HCT116 (cell line): ENCODE measurements at regions not wholly inside any gene's neighbourhood (a gene's known extent, or its start where the extent isn't known, plus 50 kb on each side); places are given as distances from the start of the nearest gene placed in this dataset.

Experiments used
- ATAC-seq: fragments of 200-7000 bp; cut with Tn5 transposase; 2 replicates; pipeline ENCODE4 v1.9.1; 2020; ENCODE audit warnings: mild to moderate bottlenecking, moderate library complexity
- BruUV-seq: library from RNA; stranded (reverse); fragments of 400-500 nt; replicated peaks from 2 replicates; lab custom pipeline; 2021; lab: Mats Ljungman, UMichigan
- CTCF ChIA-PET: fragments of 300-600 bp; sonication (Branson Sonifier 250); formaldehyde crosslinking; loops from one replicate; lab custom pipeline; 2021; ENCODE audit warnings: antibody characterized with exemption; lab: Charles Lee
- POLR2A ChIA-PET: fragments of 300-600, 350-600 bp; sonication (Branson Sonifier 250); formaldehyde crosslinking; loops from one replicate; lab custom pipeline; 2021; ENCODE audit warnings: antibody characterized with exemption; lab: Charles Lee
- RAD21 ChIA-PET, 2 experiments: fragments of 300-600 bp; sonication (Branson Sonifier 250); formaldehyde crosslinking; loops; one replicate each; lab custom pipeline; 2023; ENCODE audit warnings: low total read pairs in 2 of 2; ENCODE audit not compliant: uncharacterized antibody in 2 of 2, unreplicated experiment in 2 of 2, low non-redundant PET in 1 of 2; lab: Charles Lee
- DNase-seq: peaks from one replicate; pipeline ENCODE4 v3.0.0-alpha.2; 2010; ENCODE audit warnings: low read depth, low spot score
- H2AFZ ChIP-seq: fragments of 200-600 bp; shearing (Covaris generic), sonication (generic); 2 replicates; pipeline ENCODE4 v1.6.1; 2017; ENCODE audit warnings: low read depth, mixed run types, mixed read lengths, antibody characterized with exemption, low read length; ENCODE audit not compliant: poor library complexity, severe bottlenecking
- H3K27ac ChIP-seq: 2 replicates; pipeline ENCODE4 v1.5.1; 2012; ENCODE audit warnings: low read depth, low read length
- H3K27me3 ChIP-seq: fragments of 200-600 bp; sonication (generic); 2 replicates; pipeline ENCODE4 v1.6.1; 2016; ENCODE audit warnings: mixed run types, low read length, mixed read lengths; ENCODE audit not compliant: insufficient read depth
- H3K36me3 ChIP-seq, 2 experiments: fragments of 200-500 bp in 1 of 2; fragments of 200-600 bp in 1 of 2; sonication (Bioruptor generic) in 1 of 2; sonication (generic) in 1 of 2; 2 replicates each; pipeline versions ENCODE4 v1.5.1 to v1.6.1; 2014 to 2016; ENCODE audit warnings: low read length in 2 of 2, inconsistent platforms in 1 of 2, mixed read lengths in 1 of 2, mixed run types in 1 of 2; ENCODE audit not compliant: insufficient read depth in 2 of 2, control insufficient read depth in 1 of 2
- H3K4me1 ChIP-seq, 2 experiments: fragments of 200-600 bp in 1 of 2; sonication (generic) in 1 of 2; 2 replicates each; pipeline versions ENCODE4 v1.5.1 to v1.6.1; 2012 to 2017; ENCODE audit warnings: low read length in 2 of 2, inconsistent platforms in 1 of 2, mild to moderate bottlenecking in 1 of 2, mixed read lengths in 1 of 2, mixed run types in 1 of 2, moderate library complexity in 1 of 2; ENCODE audit not compliant: insufficient read depth in 2 of 2, control insufficient read depth in 1 of 2
- H3K4me2 ChIP-seq: fragments of 200-600 bp; sonication (generic); 2 replicates; pipeline ENCODE4 v1.6.1; 2017; ENCODE audit warnings: mixed run types, low read length, mixed read lengths
- H3K4me3 ChIP-seq, 2 experiments: fragments of 200-600 bp in 1 of 2; sonication (generic) in 1 of 2; replicated peaks in 1 of 2; 2 replicates each; pipeline ENCODE4 v1.5.1; 2011 to 2016; ENCODE audit warnings: low read length in 2 of 2, control low read depth in 1 of 2, low read depth in 1 of 2, mild to moderate bottlenecking in 1 of 2, mixed read lengths in 1 of 2, mixed run types in 1 of 2
- H3K79me2 ChIP-seq: fragments of 200-600 bp; sonication (generic); 2 replicates; pipeline ENCODE4 v1.6.1; 2017; ENCODE audit warnings: mild to moderate bottlenecking, mixed run types, low read length, moderate library complexity, mixed read lengths; ENCODE audit not compliant: insufficient read depth
- H3K9ac ChIP-seq: fragments of 200-600 bp; sonication (generic); 2 replicates; pipeline ENCODE4 v1.6.1; 2016; ENCODE audit warnings: low read length, mixed read lengths
- H3K9me2 ChIP-seq: fragments of 200-600 bp; sonication (generic), shearing (Covaris generic); 2 replicates; pipeline ENCODE4 v1.6.1; 2017; ENCODE audit warnings: mixed run types, mild to moderate bottlenecking, moderate library complexity; ENCODE audit not compliant: insufficient read depth
- H3K9me3 ChIP-seq, 2 experiments: fragments of 200-500 bp in 1 of 2; fragments of 200-600 bp in 1 of 2; sonication (Bioruptor generic) in 1 of 2; sonication (generic) in 1 of 2; 2 replicates each; pipeline ENCODE4 v1.6.1; 2014 to 2017; ENCODE audit warnings: low read length in 2 of 2, mixed read lengths in 2 of 2, inconsistent platforms in 1 of 2, low read depth in 1 of 2, mild to moderate bottlenecking in 1 of 2, mixed run types in 1 of 2, moderate library complexity in 1 of 2; ENCODE audit not compliant: control insufficient read depth in 1 of 2, insufficient read depth in 1 of 2
- H4K20me1 ChIP-seq: fragments of 200-600 bp; sonication (generic), shearing (Covaris generic); 2 replicates; pipeline ENCODE4 v1.6.1; 2017; ENCODE audit warnings: mixed run types, mild to moderate bottlenecking, moderate library complexity; ENCODE audit not compliant: insufficient read depth
- CBX3 ChIP-seq: IDR thresholded peaks from 2 replicates; pipeline ENCODE4 v1.6.1; 2012; ENCODE audit warnings: low read depth
- CEBPB ChIP-seq: IDR thresholded peaks from 2 replicates; pipeline ENCODE4 v1.6.1; 2012; ENCODE audit warnings: low read depth
- EGR1 ChIP-seq: IDR thresholded peaks from 2 replicates; pipeline ENCODE4 v1.6.1; 2012; ENCODE audit warnings: low read depth
- EZH2 ChIP-seq: fragments of 200-600 bp; sonication (generic); IDR thresholded peaks from 2 replicates; pipeline ENCODE4 v1.6.1; 2017; ENCODE audit warnings: antibody characterized with exemption, mixed run types
- FOSL1 ChIP-seq: IDR thresholded peaks from 2 replicates; pipeline ENCODE4 v1.6.1; 2012; ENCODE audit warnings: low read depth
- JUND ChIP-seq: IDR thresholded peaks from 2 replicates; pipeline ENCODE4 v1.6.1; 2012
- POLR2A ChIP-seq: IDR thresholded peaks from 2 replicates; pipeline ENCODE4 v1.7.0; 2011; ENCODE audit warnings: borderline replicate concordance; ENCODE audit not compliant: insufficient read depth, insufficient read length; ENCODE audit errors: extremely low read depth
- POLR2AphosphoS5 ChIP-seq: IDR thresholded peaks from 2 replicates; pipeline ENCODE4 v1.6.1; 2011; ENCODE audit warnings: mild to moderate bottlenecking, low read depth, low read length, moderate library complexity
- RAD21 ChIP-seq: IDR thresholded peaks from 2 replicates; pipeline ENCODE4 v1.6.1; 2012; ENCODE audit warnings: low read depth, mild to moderate bottlenecking
- SIN3A ChIP-seq: IDR thresholded peaks from 2 replicates; pipeline ENCODE4 v1.6.1; 2012; ENCODE audit warnings: low read depth
- SP1 ChIP-seq: IDR thresholded peaks from 2 replicates; pipeline ENCODE4 v1.6.1; 2012; ENCODE audit warnings: low read depth
- SRF ChIP-seq: IDR thresholded peaks from 2 replicates; pipeline ENCODE4 v1.6.1; 2012; ENCODE audit warnings: low read depth
- YY1 ChIP-seq: IDR thresholded peaks from 2 replicates; pipeline ENCODE4 v1.6.1; 2011; ENCODE audit warnings: low read length, low read depth, moderate library complexity, mild to moderate bottlenecking; ENCODE audit not compliant: insufficient replicate concordance; ENCODE audit errors: extremely low read depth
- intact Hi-C: fragments of 100-400 bp; cut with micrococcal nuclease; formaldehyde crosslinking; loops from 2 replicates; pipeline ENCODE4 v1.10.0; 2022
- TF ChIP-seq, protein P1 (sequence below): IDR thresholded peaks from 2 replicates; pipeline ENCODE4 v1.6.1; 2012; ENCODE audit warnings: low read depth

DNA sequence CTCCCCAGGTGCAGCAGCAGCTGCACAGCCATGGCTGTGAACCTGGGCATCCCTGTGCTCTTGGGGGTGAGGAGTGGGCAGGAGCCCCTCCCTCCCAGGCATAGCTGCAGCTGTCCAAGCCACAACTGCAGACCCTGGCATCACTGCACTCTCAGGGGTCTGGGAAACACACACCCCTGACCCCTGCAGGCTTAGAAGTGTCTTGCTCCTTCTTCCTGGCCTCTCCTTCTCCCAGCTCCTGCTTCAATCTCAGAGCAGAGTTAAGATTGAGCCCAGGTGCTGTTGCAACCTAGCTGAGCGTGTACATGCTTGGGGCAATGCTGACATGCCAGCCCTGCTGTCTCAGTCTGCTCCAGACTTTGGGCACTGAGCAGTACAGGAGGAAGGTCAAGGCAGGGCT lies 833.6 kb downstream of the FLRT2 start (continued):
- TF ChIP-seq CEBPB (no peak), CBX3 (no peak)

DNA sequence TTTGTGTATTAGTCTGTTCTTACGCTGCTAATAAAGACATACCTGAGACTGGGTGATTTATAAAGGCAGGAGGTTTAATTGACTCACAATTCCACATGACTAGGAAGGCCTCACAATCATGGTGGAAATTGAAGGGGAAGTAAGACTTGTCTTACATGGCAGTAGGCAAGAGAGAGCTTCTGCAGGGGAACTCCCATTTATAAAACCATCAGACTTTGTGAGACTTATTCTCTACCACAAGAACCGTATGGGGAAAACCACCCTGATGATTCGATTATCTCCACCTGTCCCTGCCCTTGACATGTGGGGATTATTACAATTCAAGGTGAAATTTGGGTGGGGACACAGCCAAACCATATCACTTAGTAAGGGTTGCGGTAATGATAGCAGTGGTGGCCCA lies 833.1 kb downstream of the FLRT2 start:
- H3K27me3 ChIP-seq = no peaks in the 10 kb centered on the region
- no peak overlapping the region for H3K9ac ChIP-seq
- no peaks in the 10 kb centered on the region for H3K36me3 ChIP-seq
- ATAC-seq (no peak), DNase-seq (no peak)
- no peaks in the 10 kb centered on the region for H3K4me1 ChIP-seq
- no peak overlapping the region for H2AFZ ChIP-seq
- H4K20me1 ChIP-seq = no peaks in the 10 kb centered on the region
- ChIA-PET CTCF (no interaction called here), RAD21 (no interaction called here), POLR2A (no interaction called here)
- intact Hi-C loops = no loop called here
- TF ChIP-seq CBX3 (no peak), CEBPB (no peak), EZH2 (no peak), YY1 (no peak), SP1 (no peak)
- no peaks in the 10 kb centered on the region for H3K79me2 ChIP-seq
- H3K9me2 ChIP-seq = no peaks in the 10 kb centered on the region
- H3K27ac ChIP-seq = no peak overlapping the region
- H3K9me3 ChIP-seq = peaks cover 10 to 13% of the 10 kb centered on the region in 2 experiments; a peak in 3 of 4 replicates
- BruUV-seq = no TSS peak
- H3K4me3 ChIP-seq = no peak overlapping the region
- H3K4me2 ChIP-seq = no peak overlapping the region

DNA sequence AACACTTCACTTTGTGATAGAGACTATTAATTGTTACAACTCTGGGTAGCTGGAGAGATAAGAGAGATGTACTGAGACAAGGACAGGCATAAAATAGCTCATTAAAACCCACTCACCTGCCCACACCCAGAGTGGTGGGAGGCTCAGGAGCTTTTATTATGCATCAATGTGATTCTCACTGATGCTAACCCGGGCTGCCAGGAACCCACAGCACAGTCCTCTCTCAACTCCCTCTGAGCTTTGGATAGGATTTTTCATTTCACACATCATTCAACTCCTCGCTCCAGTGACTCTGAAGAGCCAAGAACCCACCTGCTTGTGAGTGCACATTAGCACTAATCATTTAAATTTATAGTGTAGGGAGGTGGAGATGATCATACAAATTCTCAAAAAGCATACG lies 827.9 kb downstream of the FLRT2 start:
- TF ChIP-seq FOSL1 (no peak), EZH2 (no peak), RAD21 (no peak), JUND (no peak), EGR1 (no peak), POLR2AphosphoS5 (no peak), SP1 (no peak), POLR2A (no peak), SRF (no peak), SIN3A (no peak)
- TF ChIP-seq, protein P1, sequence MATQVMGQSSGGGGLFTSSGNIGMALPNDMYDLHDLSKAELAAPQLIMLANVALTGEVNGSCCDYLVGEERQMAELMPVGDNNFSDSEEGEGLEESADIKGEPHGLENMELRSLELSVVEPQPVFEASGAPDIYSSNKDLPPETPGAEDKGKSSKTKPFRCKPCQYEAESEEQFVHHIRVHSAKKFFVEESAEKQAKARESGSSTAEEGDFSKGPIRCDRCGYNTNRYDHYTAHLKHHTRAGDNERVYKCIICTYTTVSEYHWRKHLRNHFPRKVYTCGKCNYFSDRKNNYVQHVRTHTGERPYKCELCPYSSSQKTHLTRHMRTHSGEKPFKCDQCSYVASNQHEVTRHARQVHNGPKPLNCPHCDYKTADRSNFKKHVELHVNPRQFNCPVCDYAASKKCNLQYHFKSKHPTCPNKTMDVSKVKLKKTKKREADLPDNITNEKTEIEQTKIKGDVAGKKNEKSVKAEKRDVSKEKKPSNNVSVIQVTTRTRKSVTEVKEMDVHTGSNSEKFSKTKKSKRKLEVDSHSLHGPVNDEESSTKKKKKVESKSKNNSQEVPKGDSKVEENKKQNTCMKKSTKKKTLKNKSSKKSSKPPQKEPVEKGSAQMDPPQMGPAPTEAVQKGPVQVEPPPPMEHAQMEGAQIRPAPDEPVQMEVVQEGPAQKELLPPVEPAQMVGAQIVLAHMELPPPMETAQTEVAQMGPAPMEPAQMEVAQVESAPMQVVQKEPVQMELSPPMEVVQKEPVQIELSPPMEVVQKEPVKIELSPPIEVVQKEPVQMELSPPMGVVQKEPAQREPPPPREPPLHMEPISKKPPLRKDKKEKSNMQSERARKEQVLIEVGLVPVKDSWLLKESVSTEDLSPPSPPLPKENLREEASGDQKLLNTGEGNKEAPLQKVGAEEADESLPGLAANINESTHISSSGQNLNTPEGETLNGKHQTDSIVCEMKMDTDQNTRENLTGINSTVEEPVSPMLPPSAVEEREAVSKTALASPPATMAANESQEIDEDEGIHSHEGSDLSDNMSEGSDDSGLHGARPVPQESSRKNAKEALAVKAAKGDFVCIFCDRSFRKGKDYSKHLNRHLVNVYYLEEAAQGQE = no peak
- ATAC-seq (no peak), DNase-seq (no peak)
- Histone ChIP-seq H3K27ac (no peak overlapping the region), H2AFZ (no peak overlapping the region), H3K4me2 (no peak overlapping the region), H3K9me2 (no peaks in the 10 kb centered on the region), H3K27me3 (no peaks in the 10 kb centered on the region), H4K20me1 (no peaks in the 10 kb centered on the region), H3K36me3 (no peaks in the 10 kb centered on the region), H3K9ac (no peak overlapping the region), H3K4me1 (no peaks in the 10 kb centered on the region), H3K79me2 (no peaks in the 10 kb centered on the region), H3K4me3 (no peak overlapping the region), H3K9me3 (peaks cover 10 to 13% of the 10 kb centered on the region in 2 experiments; a peak in 3 of 4 replicates)
- ChIA-PET RAD21 (no interaction called here), CTCF (no interaction called here), POLR2A (no interaction called here)
- intact Hi-C loops = no loop called here
- BruUV-seq = no TSS peak
